ENCODE measurements at regions not wholly inside any gene's neighbourhood (a gene's known extent, or its start where the extent isn't known, plus 50 kb on each side); places are given as distances from the start of the nearest gene placed in this dataset.

DNA sequence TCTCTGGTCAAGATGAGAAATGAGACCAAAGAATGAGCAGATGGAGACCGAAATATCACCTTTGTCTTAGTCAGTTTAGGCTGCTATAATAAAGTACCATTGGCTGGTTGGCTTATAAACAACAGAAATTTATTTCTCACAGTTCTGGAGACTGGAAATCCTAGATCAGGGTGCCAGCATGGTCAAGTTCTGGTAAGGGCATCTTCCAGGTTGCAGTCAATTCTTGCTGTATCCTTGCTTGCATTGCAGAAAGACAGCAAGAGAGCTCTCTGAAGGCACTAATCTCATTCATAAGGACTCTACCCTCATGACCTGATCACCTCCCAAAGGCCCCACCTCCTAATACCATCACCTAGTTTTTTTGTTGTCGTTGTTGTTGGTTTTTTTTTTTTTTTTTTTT is 52.7 kb upstream of the MKLN1 start:
- Histone ChIP-seq H3K27ac (ENCODE audit: control insufficient read depth, insufficient read depth, low read length) (no peak overlapping the region), H3K36me3 (ENCODE audit: control insufficient read depth in 2 of 2, extremely low read depth in 1 of 2, insufficient read depth in 2 of 2, low read length in 2 of 2) (no peaks in the 10 kb centered on the region), H3K4me1 (ENCODE audit: control insufficient read depth, extremely low read depth, insufficient read depth, low read length) (no peaks in the 10 kb centered on the region), H3K4me3 (ENCODE audit: control insufficient read depth in 2 of 3, extremely low read depth in 1 of 3, insufficient read depth in 2 of 3, low read depth in 1 of 3, low read length in 3 of 3) (no peak overlapping the region), H3K4me2 (ENCODE audit: control insufficient read depth, extremely low read depth, insufficient read depth, low read depth, low read length) (no peak overlapping the region), H3K79me2 (ENCODE audit: control insufficient read depth, insufficient read depth, low read length) (no peaks in the 10 kb centered on the region), H3K9ac (ENCODE audit: control insufficient read depth, extremely low read depth, insufficient read depth, low read length) (no peak overlapping the region), H3K27me3 (ENCODE audit: control insufficient read depth, extremely low read depth, insufficient read depth, low read length) (no peaks in the 10 kb centered on the region), H3K9me3 (ENCODE audit: control insufficient read depth, low read depth, low read length) (no peaks in the 10 kb centered on the region), H2AFZ (ENCODE audit: control insufficient read depth, low read length) (no peak overlapping the region), H3K9me1 (ENCODE audit: control insufficient read depth, extremely low read depth, insufficient read depth, low read length) (no peaks in the 10 kb centered on the region), H4K20me1 (ENCODE audit: control insufficient read depth, extremely low read depth, insufficient read depth, low read length) (no peaks in the 10 kb centered on the region)
- DNase-seq (ENCODE audit: low read depth, low spot score) (no peak), FAIRE-seq (no peak)
- dilution Hi-C loops (cut with MboI; ENCODE audit: extremely low pct_ligation_motif_present, low sequenced_read_pairs), result no loop called here
- TF ChIP-seq EZH2 (IDR thresholded peaks at IDR 0.05; ENCODE audit: low read length) (no peak), CTCF (optimal IDR thresholded peaks at IDR 0.05 in 1 of 3, IDR thresholded peaks at IDR 0.05 in 1 of 3, conservative IDR thresholded peaks at IDR 0.05 in 1 of 3; ENCODE audit: extremely low read depth in 1 of 3, insufficient read depth in 2 of 3, low read length in 3 of 3) (no peak)

DNA sequence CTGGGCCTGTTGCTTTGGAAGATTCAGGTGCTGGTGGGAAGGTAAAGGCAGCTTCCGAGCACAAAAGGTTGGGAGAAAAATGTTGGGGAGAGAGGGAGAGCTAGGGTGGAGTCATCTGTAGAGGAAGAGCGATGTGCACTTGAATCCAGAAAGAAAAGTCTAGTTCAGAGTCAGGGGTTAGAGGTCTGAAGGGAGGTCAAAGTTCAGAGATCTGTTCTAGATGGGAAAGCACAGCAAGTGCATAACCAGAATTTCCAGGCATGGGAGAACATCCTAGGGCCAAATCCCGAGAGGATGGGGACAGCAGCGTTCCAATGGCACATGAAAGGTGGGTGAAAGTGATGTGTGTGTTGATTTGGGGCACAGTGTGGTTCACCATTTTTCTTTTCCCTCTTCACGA is 51.5 kb upstream of the MKLN1 start:
- H3K36me3 ChIP-seq (ENCODE audit: control insufficient read depth in 2 of 2, extremely low read depth in 1 of 2, insufficient read depth in 2 of 2, low read length in 2 of 2), result no peaks in the 10 kb centered on the region

More for the DNA sequence above, 51.5 kb upstream of the MKLN1 start:
- Histone ChIP-seq H3K4me3 (ENCODE audit: control insufficient read depth in 2 of 3, extremely low read depth in 1 of 3, insufficient read depth in 2 of 3, low read depth in 1 of 3, low read length in 3 of 3) (no peak overlapping the region), H3K9ac (ENCODE audit: control insufficient read depth, extremely low read depth, insufficient read depth, low read length) (no peak overlapping the region), H3K79me2 (ENCODE audit: control insufficient read depth, insufficient read depth, low read length) (no peaks in the 10 kb centered on the region), H3K4me2 (ENCODE audit: control insufficient read depth, extremely low read depth, insufficient read depth, low read depth, low read length) (no peak overlapping the region), H3K27ac (ENCODE audit: control insufficient read depth, insufficient read depth, low read length) (no peak overlapping the region), H3K9me3 (ENCODE audit: control insufficient read depth, low read depth, low read length) (no peaks in the 10 kb centered on the region), H2AFZ (ENCODE audit: control insufficient read depth, low read length) (no peak overlapping the region), H3K9me1 (ENCODE audit: control insufficient read depth, extremely low read depth, insufficient read depth, low read length) (no peaks in the 10 kb centered on the region), H3K27me3 (ENCODE audit: control insufficient read depth, extremely low read depth, insufficient read depth, low read length) (no peaks in the 10 kb centered on the region), H3K4me1 (ENCODE audit: control insufficient read depth, extremely low read depth, insufficient read depth, low read length) (no peaks in the 10 kb centered on the region), H4K20me1 (ENCODE audit: control insufficient read depth, extremely low read depth, insufficient read depth, low read length) (no peaks in the 10 kb centered on the region)
- TF ChIP-seq EZH2 (IDR thresholded peaks at IDR 0.05; ENCODE audit: low read length) (no peak), CTCF (optimal IDR thresholded peaks at IDR 0.05 in 1 of 3, IDR thresholded peaks at IDR 0.05 in 1 of 3, conservative IDR thresholded peaks at IDR 0.05 in 1 of 3; ENCODE audit: extremely low read depth in 1 of 3, insufficient read depth in 2 of 3, low read length in 3 of 3) (no peak)
- dilution Hi-C loops (cut with MboI; ENCODE audit: extremely low pct_ligation_motif_present, low sequenced_read_pairs), result no loop called here
- no peak for FAIRE-seq
- DNase-seq (ENCODE audit: low read depth, low spot score), result no peak

Measured in keratinocyte (primary cell).